ENCODE measurements at regions not wholly inside any gene's neighbourhood (a gene's known extent, or its start where the extent isn't known, plus 50 kb on each side); places are given as distances from the start of the nearest gene placed in this dataset.

DNA sequence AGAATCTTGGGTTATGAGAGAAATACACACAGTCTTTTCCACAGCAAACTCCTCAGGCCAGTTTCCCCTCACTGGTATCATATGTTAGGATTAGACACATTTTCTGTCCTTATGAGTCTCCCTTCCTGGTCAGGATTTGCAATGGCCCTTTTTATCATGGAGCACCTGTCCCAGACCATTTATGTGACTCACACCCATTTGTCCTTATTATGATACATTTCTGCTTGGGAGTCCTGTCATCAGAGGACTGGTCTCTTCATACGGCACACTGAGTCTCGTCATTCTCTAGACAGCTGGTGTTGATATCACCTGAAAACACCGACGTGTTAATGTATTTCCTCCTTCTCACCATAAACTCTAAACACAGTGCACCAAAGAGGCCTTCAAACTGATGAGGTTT lies 105.0 kb upstream of the SYT6 start (continued):
- no peak for TF ChIP-seq ZNF274 (IDR thresholded peaks at IDR 0.05; ENCODE audit: low read depth, low read length)
- no peak for TF ChIP-seq TCF7L2 (IDR thresholded peaks at IDR 0.05; ENCODE audit: borderline replicate concordance, extremely low read depth, insufficient read depth, insufficient read length)
- TF ChIP-seq SIN3A (IDR thresholded peaks at IDR 0.05; ENCODE audit: low read depth) = no peak
- no peak for TF ChIP-seq FOSL1 (IDR thresholded peaks at IDR 0.05; ENCODE audit: low read depth)

DNA sequence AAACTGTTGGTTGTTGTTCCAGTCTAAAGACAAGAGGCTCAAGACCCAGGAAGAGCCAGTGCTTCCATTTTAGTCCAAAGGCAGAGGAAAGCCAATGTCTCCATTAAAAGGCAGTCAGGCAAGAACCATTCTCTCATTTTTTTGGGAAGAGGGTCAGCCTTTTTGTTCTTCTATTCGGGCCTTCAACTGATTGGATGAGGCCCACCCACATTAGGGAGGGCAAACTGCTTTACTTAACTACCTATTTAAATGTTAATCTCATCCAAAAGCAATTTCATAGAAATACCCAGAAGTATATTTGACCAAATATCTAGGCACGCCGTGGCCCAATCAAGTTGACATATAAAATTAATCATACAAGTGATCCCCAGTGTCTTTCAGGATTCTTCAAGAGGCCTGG lies 104.4 kb upstream of the SYT6 start:
- BruUV-seq (replicated peaks) = no TSS peak

More for the DNA sequence above, 104.4 kb upstream of the SYT6 start:
- Histone ChIP-seq H3K27me3 (ENCODE audit: insufficient read depth, low read length) (peaks cover 26% of the 10 kb centered on the region; the same call in 1 of the 2 replicates), H3K27ac (ENCODE audit: low read depth, low read length) (no peak overlapping the region), H4K20me1 (ENCODE audit: insufficient read depth) (no peaks in the 10 kb centered on the region), H3K4me2 (ENCODE audit: low read length) (no peak overlapping the region), H3K9me2 (ENCODE audit: insufficient read depth) (no peaks in the 10 kb centered on the region), H2AFZ (ENCODE audit: low read depth, low read length, poor library complexity, severe bottlenecking) (no peak overlapping the region), H3K36me3 (ENCODE audit: control insufficient read depth in 1 of 2, insufficient read depth in 2 of 2, low read length in 2 of 2) (no peaks in the 10 kb centered on the region), H3K4me3 (replicated peaks in 1 of 2; ENCODE audit: low read depth in 1 of 2, low read length in 2 of 2) (no peak overlapping the region), H3K9ac (ENCODE audit: low read length) (no peak overlapping the region), H3K79me2 (ENCODE audit: insufficient read depth, low read length) (no peaks in the 10 kb centered on the region), H3K4me1 (ENCODE audit: control insufficient read depth in 1 of 2, insufficient read depth in 2 of 2, low read length in 2 of 2) (no peaks in the 10 kb centered on the region), H3K9me3 (ENCODE audit: control insufficient read depth in 1 of 2, insufficient read depth in 1 of 2, low read depth in 1 of 2, low read length in 2 of 2) (peaks cover 0 to 5% of the 10 kb centered on the region in 2 experiments; a peak in 1 of 4 replicates)
- no peak for ATAC-seq
- intact Hi-C loops (cut with micrococcal nuclease) = no loop called here
- ChIA-PET POLR2A (no interaction called here), RAD21 (ENCODE audit: low non-redundant PET in 1 of 2, low total read pairs in 2 of 2, uncharacterized antibody in 2 of 2, unreplicated experiment in 2 of 2) (no interaction called here), CTCF (no interaction called here)
- no peak for DNase-seq (ENCODE audit: low read depth, low spot score)
- TF ChIP-seq EZH2phosphoT487 (IDR thresholded peaks at IDR 0.05; ENCODE audit: borderline replicate concordance) = no peak
- TF ChIP-seq CEBPB (IDR thresholded peaks at IDR 0.05; ENCODE audit: low read depth) = no peak
- no peak for TF ChIP-seq ZNF274 (IDR thresholded peaks at IDR 0.05; ENCODE audit: low read depth, low read length)
- TF ChIP-seq RAD21 (IDR thresholded peaks at IDR 0.05; ENCODE audit: low read depth) = no peak
- TF ChIP-seq EZH2 (IDR thresholded peaks at IDR 0.05) = no peak
- TF ChIP-seq, protein P1, sequence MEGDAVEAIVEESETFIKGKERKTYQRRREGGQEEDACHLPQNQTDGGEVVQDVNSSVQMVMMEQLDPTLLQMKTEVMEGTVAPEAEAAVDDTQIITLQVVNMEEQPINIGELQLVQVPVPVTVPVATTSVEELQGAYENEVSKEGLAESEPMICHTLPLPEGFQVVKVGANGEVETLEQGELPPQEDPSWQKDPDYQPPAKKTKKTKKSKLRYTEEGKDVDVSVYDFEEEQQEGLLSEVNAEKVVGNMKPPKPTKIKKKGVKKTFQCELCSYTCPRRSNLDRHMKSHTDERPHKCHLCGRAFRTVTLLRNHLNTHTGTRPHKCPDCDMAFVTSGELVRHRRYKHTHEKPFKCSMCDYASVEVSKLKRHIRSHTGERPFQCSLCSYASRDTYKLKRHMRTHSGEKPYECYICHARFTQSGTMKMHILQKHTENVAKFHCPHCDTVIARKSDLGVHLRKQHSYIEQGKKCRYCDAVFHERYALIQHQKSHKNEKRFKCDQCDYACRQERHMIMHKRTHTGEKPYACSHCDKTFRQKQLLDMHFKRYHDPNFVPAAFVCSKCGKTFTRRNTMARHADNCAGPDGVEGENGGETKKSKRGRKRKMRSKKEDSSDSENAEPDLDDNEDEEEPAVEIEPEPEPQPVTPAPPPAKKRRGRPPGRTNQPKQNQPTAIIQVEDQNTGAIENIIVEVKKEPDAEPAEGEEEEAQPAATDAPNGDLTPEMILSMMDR (IDR thresholded peaks at IDR 0.05 in 2 of 3, conservative IDR thresholded peaks at IDR 0.05 in 1 of 3; ENCODE audit: borderline replicate concordance in 1 of 3, insufficient read depth in 1 of 3, low read depth in 2 of 3, low read length in 2 of 3) = no peak
